ENCODE measurements at regions not wholly inside any gene's neighbourhood (a gene's known extent, or its start where the extent isn't known, plus 50 kb on each side); places are given as distances from the start of the nearest gene placed in this dataset.

DNA sequence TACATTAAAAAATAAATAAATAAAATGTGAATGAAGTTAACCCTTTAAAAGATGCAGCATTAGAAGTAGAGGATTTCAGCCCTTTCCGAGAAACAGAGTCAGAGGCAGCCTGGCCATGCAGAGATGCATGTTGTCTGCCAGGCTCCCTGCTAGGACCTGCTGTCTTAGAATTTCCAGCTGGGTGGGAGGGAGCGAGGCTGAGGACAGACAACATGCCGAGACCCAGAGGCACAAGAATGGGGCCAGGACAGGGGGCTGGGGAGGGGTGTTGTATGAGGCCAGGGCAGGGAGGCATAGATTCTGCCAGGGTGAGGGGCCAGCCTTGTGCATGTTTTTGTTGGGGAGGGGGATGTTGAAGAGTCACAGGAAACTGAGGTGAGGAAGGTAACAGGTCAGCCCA lies 68.6 kb upstream of the NEURL1B start:
- H3K27ac Mint-ChIP-seq = no peak overlapping the region
- H3K4me1 Mint-ChIP-seq = no peaks in the 10 kb centered on the region
- Histone ChIP-seq H3K4me1 (ENCODE audit: insufficient read depth, low read length) (no peaks in the 10 kb centered on the region), H3K36me3 (ENCODE audit: insufficient read depth, low read length) (no peaks in the 10 kb centered on the region), H3K27me3 (ENCODE audit: insufficient read depth, low read length, poor library complexity, severe bottlenecking) (no peaks in the 10 kb centered on the region), H3K4me3 (ENCODE audit: low read length) (no peak overlapping the region), H3K27ac (ENCODE audit: low read depth, low read length) (no peak overlapping the region), H3K9me3 (ENCODE audit: low read length) (no peaks in the 10 kb centered on the region)
- ChIA-PET CTCF (no interaction called here), POLR2A (no interaction called here)
- H3K27me3 Mint-ChIP-seq = peaks cover 10 to 13% of the 10 kb centered on the region in 2 donors
- no peak for DNase-seq
- H3K4me3 Mint-ChIP-seq = no peak overlapping the region
- H3K9me3 Mint-ChIP-seq = no peaks in the 10 kb centered on the region
- H3K36me3 Mint-ChIP-seq = no peaks in the 10 kb centered on the region

DNA sequence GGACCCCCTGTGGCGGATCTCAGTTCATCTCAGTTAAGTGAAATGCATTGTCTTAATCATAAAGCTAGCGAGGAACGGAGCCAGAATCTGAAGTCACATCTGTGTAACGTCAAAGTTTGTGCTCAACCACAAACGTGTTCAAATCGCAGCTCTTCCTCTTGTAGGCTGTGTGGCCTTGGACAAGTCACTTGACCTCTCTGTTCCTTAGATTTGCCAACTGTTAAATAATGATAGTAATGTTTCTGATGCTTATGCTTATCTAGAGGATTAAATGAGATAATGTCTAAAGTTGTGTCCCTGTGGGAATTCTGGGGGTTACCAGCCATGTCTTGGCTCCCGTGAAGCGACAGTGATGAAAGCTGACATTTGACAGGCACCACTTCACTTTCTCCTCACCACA lies 69.2 kb upstream of the NEURL1B start:
- no peaks in the 10 kb centered on the region for H3K27me3 ChIP-seq (ENCODE audit: insufficient read depth, low read length, poor library complexity, severe bottlenecking)
- Mint-ChIP-seq H3K36me3 (no peaks in the 10 kb centered on the region), H3K4me1 (no peaks in the 10 kb centered on the region), H3K27ac (no peak overlapping the region), H3K9me3 (no peaks in the 10 kb centered on the region), H3K4me3 (no peak overlapping the region), H3K27me3 (peaks cover 10 to 13% of the 10 kb centered on the region in 2 donors)
- no peak for DNase-seq
- H3K4me3 ChIP-seq (ENCODE audit: low read length) = no peak overlapping the region
- no peaks in the 10 kb centered on the region for H3K9me3 ChIP-seq (ENCODE audit: low read length)
- CTCF ChIA-PET = no interaction called here
- no peak overlapping the region for H3K27ac ChIP-seq (ENCODE audit: low read depth, low read length)
- no peaks in the 10 kb centered on the region for H3K4me1 ChIP-seq (ENCODE audit: insufficient read depth, low read length)
- POLR2A ChIA-PET = no interaction called here
- no peaks in the 10 kb centered on the region for H3K36me3 ChIP-seq (ENCODE audit: insufficient read depth, low read length)

DNA sequence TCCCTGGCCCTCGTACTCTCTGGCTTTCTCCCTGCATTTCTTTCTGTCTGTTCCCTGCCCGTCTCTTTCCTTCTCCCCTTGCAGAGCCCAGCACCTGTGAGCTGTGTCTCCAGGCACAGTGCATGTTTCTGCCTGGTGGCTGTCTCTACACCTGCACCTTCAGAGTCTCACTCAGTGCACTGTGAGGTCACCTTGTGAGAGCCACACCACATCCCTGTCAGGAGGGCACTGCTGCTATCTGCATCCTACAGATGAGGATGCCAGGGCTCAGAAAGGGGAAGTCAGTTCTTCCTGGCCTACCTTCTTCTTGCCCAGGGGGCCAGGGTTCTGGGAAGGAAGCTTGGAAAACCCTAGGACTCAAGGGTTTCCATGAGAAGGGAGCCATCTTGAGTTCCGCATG lies 69.7 kb upstream of the NEURL1B start:
- no peak overlapping the region for H3K4me3 ChIP-seq (ENCODE audit: low read length)

DNA sequence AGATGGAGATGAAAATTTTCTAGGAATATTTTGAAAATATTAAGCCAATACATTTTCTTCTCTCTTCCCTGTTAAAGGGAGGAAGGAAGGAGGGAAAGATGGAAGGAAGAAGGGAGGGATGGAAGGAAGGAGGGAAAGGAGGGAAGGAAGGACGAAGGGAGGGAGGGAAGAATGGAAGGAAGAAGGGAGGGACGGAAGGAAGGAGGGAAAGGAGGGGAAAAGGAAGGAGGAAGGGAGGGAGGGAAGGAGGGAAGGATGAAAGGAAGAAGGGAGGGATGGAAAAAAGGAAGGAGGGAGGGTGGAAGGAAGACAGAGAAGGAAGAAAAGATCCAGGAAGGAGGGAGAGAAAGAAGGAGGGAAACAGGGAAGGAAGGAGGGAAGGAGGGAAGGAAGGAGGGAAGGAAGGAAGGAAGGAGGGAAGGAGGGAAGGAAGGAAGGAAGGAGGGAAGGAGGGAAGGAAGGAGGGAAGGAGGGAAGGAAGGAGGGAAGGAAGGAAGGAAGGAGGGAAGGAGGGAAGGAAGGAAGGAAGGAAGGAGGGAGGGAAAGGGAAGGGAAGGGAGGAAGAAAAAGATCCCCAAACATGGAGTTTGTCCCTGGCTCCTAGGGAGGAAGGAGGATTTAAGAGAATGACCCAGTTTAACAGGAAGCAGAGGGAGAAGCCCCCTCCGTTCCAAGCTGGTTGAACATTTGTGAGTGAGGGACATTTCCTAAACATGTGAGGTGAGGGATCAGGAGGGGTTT lies 70.3 kb upstream of the NEURL1B start:
- H3K9me3 Mint-ChIP-seq = no peaks in the 10 kb centered on the region
- H3K27me3 ChIP-seq (ENCODE audit: insufficient read depth, low read length, poor library complexity, severe bottlenecking) = no peaks in the 10 kb centered on the region
- H3K27ac ChIP-seq (ENCODE audit: low read depth, low read length) = no peak overlapping the region
- H3K4me3 Mint-ChIP-seq = no peak overlapping the region
- CTCF ChIA-PET = no interaction called here
- H3K36me3 Mint-ChIP-seq = no peaks in the 10 kb centered on the region
- no peak overlapping the region for H3K4me3 ChIP-seq (ENCODE audit: low read length)
- DNase-seq = no peak
- no peaks in the 10 kb centered on the region for H3K4me1 Mint-ChIP-seq
- no peaks in the 10 kb centered on the region for H3K9me3 ChIP-seq (ENCODE audit: low read length)
- no peak overlapping the region for H3K27ac Mint-ChIP-seq
- H3K36me3 ChIP-seq (ENCODE audit: insufficient read depth, low read length) = no peaks in the 10 kb centered on the region
- no peaks in the 10 kb centered on the region for H3K4me1 ChIP-seq (ENCODE audit: insufficient read depth, low read length)
- peaks cover 10 to 14% of the 10 kb centered on the region in 2 donors for H3K27me3 Mint-ChIP-seq
- POLR2A ChIA-PET = no interaction called here

More for the DNA sequence above, 69.7 kb upstream of the NEURL1B start:
- no peaks in the 10 kb centered on the region for H3K9me3 Mint-ChIP-seq
- H3K27me3 Mint-ChIP-seq = peaks cover 10 to 13% of the 10 kb centered on the region in 2 donors
- no peak for DNase-seq
- Histone ChIP-seq H3K27ac (ENCODE audit: low read depth, low read length) (no peak overlapping the region), H3K9me3 (ENCODE audit: low read length) (no peaks in the 10 kb centered on the region), H3K27me3 (ENCODE audit: insufficient read depth, low read length, poor library complexity, severe bottlenecking) (no peaks in the 10 kb centered on the region), H3K4me1 (ENCODE audit: insufficient read depth, low read length) (no peaks in the 10 kb centered on the region), H3K36me3 (ENCODE audit: insufficient read depth, low read length) (no peaks in the 10 kb centered on the region)
- ChIA-PET POLR2A (no interaction called here), CTCF (no interaction called here)
- H3K36me3 Mint-ChIP-seq = no peaks in the 10 kb centered on the region
- H3K4me1 Mint-ChIP-seq = no peaks in the 10 kb centered on the region
- H3K27ac Mint-ChIP-seq = peak overlapping the region in 1 of 8 donors; percentile 26
- no peak overlapping the region for H3K4me3 Mint-ChIP-seq

DNA sequence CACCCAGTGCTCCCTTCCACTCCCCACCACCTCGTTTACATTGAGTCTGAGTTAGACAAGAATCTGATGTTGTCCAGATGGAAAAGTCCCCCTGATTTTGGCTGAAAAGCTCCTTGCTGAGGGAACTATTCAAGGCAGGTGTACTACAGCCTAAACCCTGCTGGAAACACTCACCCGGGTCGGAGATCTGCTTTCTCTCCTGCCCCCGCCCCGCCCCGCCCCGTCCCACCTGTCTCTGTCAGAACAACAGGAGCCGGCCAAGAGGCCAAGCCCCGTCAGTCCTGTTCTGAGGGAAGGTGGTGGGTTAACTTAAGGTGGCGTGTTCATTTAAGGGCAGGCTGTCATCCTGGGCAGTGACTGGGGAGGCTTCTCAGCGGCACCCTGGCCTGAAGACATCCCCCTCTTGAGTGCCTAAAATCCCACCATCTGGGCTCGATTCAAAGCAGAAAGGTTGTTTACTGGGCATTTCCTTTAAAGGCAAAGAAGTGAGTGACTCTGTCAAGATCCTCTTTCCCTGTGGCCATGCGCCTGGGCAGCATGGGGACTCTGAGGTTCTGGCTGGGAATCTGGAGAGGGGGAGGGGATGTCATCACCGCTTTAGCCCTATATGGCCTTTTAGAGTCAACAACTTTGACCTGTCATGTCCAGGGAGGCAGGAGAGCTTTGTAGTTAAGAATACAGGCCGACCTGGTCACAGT lies 71.1 kb upstream of the NEURL1B start:
- Mint-ChIP-seq H3K4me3 (no peak overlapping the region), H3K27me3 (peaks cover 10 to 16% of the 10 kb centered on the region in 2 donors), H3K27ac (no peak overlapping the region), H3K36me3 (no peaks in the 10 kb centered on the region), H3K4me1 (no peaks in the 10 kb centered on the region), H3K9me3 (no peaks in the 10 kb centered on the region)
- Histone ChIP-seq H3K36me3 (ENCODE audit: insufficient read depth, low read length) (no peaks in the 10 kb centered on the region), H3K4me1 (ENCODE audit: insufficient read depth, low read length) (no peaks in the 10 kb centered on the region), H3K27ac (ENCODE audit: low read depth, low read length) (no peak overlapping the region), H3K4me3 (ENCODE audit: low read length) (no peak overlapping the region), H3K9me3 (ENCODE audit: low read length) (no peaks in the 10 kb centered on the region), H3K27me3 (ENCODE audit: insufficient read depth, low read length, poor library complexity, severe bottlenecking) (no peaks in the 10 kb centered on the region)
- no peak for DNase-seq
- POLR2A ChIA-PET = no interaction called here
- CTCF ChIA-PET = no interaction called here

DNA sequence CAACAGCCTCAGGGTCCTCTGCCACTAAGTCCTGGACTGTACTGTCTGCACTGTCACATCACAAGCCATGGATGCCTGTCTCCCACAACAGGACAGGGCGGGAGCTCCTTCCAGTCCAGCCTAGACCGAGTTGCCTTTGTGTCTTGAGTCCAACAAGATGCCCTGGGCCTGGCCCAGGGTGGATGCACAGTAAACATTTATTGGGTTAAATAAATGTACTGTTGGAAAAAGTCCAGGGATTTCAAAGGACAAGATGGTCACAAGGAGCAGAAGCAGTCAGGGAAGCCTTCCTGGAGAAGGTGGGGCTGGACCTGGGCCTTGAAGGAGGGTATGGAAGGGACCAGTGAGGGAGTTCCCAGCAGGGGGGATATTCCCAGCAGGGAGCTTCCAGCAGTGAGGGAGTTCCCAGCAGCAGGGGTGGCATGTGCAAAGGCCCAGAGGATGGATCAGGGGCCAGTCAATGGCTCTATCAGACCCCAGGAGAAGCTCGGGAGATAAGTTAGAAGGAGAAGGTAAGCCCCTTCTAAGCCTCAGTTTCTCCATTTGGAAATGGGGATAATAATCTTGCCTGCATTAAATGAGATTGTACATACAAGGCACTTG lies 72.7 kb upstream of the NEURL1B start:
- Histone ChIP-seq H3K27ac (ENCODE audit: low read depth, low read length) (no peak overlapping the region), H3K9me3 (ENCODE audit: low read length) (no peaks in the 10 kb centered on the region), H3K4me1 (ENCODE audit: insufficient read depth, low read length) (no peaks in the 10 kb centered on the region), H3K27me3 (ENCODE audit: insufficient read depth, low read length, poor library complexity, severe bottlenecking) (no peaks in the 10 kb centered on the region), H3K36me3 (ENCODE audit: insufficient read depth, low read length) (no peaks in the 10 kb centered on the region), H3K4me3 (ENCODE audit: low read length) (no peak overlapping the region)
- Mint-ChIP-seq H3K36me3 (no peaks in the 10 kb centered on the region), H3K9me3 (no peaks in the 10 kb centered on the region), H3K4me3 (no peak overlapping the region), H3K27ac (peak overlapping the region in 1 of 8 donors; percentile 90), H3K4me1 (no peaks in the 10 kb centered on the region), H3K27me3 (peaks cover 14 to 16% of the 10 kb centered on the region in 2 donors)
- no peak for DNase-seq
- ChIA-PET POLR2A (no interaction called here), CTCF (no interaction called here)

DNA sequence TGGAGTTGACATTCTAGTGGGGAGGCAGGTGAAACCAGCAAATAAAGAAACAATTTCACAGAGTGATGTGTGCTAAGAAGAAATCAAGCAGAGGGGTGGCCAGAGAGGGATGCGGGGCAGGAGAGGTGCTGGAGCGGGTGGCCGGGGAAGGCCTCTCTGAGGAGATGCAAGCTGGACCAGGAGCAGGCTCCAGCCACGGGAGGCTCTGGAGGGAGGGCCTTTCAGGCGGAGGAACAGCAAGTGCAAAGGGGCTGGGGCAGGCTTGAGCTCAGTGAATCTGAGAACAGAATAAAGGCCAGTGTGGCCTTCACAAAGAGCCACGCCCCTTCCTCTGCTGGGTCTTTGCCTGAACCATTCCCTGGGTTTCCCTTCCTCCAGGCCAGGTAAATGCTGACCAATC lies 73.2 kb upstream of the NEURL1B start:
- CTCF ChIA-PET = no interaction called here
- Mint-ChIP-seq H3K4me1 (no peaks in the 10 kb centered on the region), H3K27ac (no peak overlapping the region), H3K36me3 (no peaks in the 10 kb centered on the region), H3K4me3 (no peak overlapping the region), H3K9me3 (no peaks in the 10 kb centered on the region), H3K27me3 (peaks cover 15 to 17% of the 10 kb centered on the region in 2 donors)
- no peaks in the 10 kb centered on the region for H3K27me3 ChIP-seq (ENCODE audit: insufficient read depth, low read length, poor library complexity, severe bottlenecking)
- no peak for DNase-seq
- H3K36me3 ChIP-seq (ENCODE audit: insufficient read depth, low read length) = no peaks in the 10 kb centered on the region
- no peaks in the 10 kb centered on the region for H3K9me3 ChIP-seq (ENCODE audit: low read length)
- H3K27ac ChIP-seq (ENCODE audit: low read depth, low read length) = no peak overlapping the region
- H3K4me1 ChIP-seq (ENCODE audit: insufficient read depth, low read length) = no peaks in the 10 kb centered on the region
- H3K4me3 ChIP-seq (ENCODE audit: low read length) = no peak overlapping the region
- POLR2A ChIA-PET = no interaction called here

DNA sequence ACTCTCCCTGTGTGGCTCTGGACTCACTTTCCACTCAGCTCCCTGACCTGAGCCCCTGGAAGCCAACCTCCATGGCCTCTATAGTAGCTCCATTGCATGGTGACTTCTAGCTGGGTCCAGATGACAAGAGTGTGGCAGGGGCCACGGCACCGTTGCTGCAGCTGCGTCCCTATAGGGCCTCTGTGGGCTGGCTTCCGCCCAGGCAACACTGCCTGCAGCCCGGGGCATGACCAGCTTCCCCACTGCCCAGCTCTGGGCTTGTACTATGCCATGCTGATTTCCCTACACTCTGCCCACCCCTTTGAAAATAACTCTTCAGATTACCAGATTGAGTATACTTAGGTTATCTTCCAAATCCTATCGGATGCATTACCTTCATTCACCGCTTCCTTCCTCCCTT lies 73.8 kb upstream of the NEURL1B start:
- no peaks in the 10 kb centered on the region for H3K36me3 Mint-ChIP-seq
- H3K4me1 Mint-ChIP-seq = no peaks in the 10 kb centered on the region
- Histone ChIP-seq H3K4me1 (ENCODE audit: insufficient read depth, low read length) (no peaks in the 10 kb centered on the region), H3K36me3 (ENCODE audit: insufficient read depth, low read length) (no peaks in the 10 kb centered on the region), H3K4me3 (ENCODE audit: low read length) (no peak overlapping the region), H3K27me3 (ENCODE audit: insufficient read depth, low read length, poor library complexity, severe bottlenecking) (no peaks in the 10 kb centered on the region), H3K27ac (ENCODE audit: low read depth, low read length) (no peak overlapping the region), H3K9me3 (ENCODE audit: low read length) (no peaks in the 10 kb centered on the region)
- no peak for DNase-seq
- H3K9me3 Mint-ChIP-seq = no peaks in the 10 kb centered on the region
- ChIA-PET CTCF (no interaction called here), POLR2A (no interaction called here)
- H3K27me3 Mint-ChIP-seq = peaks cover 14 to 18% of the 10 kb centered on the region in 2 donors
- H3K4me3 Mint-ChIP-seq = no peak overlapping the region
- H3K27ac Mint-ChIP-seq = peak overlapping the region in 1 of 8 donors; percentile 43

Data from CD8-positive, alpha-beta memory T cell (primary cell).